Kidney glomerular epithelial cell (primary cell): ENCODE measurements at regions not wholly inside any gene's neighbourhood (a gene's known extent, or its start where the extent isn't known, plus 50 kb on each side); places are given as distances from the start of the nearest gene placed in this dataset.
"Not testable (repeated sequence)": the region's sequence is repeated elsewhere in the genome, so short reads cannot be mapped to it uniquely, and the experiment has no call there.

Experiments used
- DNase-seq: peaks from one replicate; lab custom pipeline; 2025; lab: John Stamatoyannopoulos, UW

DNA sequence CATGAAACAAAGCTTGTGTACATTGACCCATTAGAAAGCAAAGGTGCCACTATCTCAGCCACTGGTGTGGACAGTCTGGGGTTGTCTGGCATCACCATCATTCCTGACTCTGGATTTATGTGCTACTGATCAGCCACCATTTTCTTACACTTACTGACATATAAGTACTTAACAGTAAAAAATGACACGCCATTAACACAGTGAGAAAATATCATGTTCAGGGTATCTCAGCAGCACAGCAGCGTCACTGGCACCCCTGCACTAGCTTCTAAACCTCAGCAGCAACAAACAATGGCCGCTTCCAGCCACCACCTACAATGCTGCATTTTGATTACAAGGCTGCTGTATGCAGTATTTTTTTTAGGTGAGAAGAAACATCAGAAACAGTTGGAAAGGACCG is 253.4 kb upstream of the HDAC4 start:
- no peak for DNase-seq

DNA sequence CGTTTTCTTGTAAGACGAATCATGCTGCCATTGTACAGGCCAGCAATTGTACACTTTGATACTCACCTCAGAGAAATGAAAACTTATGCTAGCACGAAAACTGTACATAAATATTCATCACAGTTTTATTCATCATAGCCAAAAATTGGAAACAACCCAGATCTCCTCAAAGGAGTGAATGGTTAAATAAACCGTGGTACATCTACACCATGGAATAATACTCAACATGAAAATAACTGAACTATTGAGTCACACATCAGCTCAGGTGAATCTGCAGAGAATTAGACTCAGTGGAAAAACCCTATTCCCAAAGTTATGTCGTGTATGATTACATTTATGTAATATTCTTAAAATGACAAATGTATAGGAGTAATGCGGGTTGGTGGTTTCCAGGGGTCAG is 251.0 kb upstream of the HDAC4 start:
- DNase-seq: no peak

DNA sequence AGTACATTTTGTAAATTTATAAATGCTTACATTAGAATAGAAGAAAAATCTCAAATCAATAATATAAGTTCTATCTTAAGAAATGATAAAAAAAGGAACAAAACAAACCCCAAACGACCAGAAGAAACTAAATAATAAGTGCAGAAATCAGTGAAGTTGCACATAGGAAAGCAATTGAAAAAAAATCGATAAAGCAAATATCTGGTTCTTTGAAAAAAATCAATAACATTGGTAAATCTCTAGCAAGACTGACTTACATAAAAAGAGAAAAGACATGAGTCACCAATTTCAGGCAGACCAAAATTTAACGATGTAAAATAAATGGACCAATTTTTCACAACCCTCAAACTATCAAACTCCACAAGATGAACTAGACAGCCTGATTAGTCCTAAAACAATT is 249.9 kb upstream of the HDAC4 start:
- DNase-seq: no peak

DNA sequence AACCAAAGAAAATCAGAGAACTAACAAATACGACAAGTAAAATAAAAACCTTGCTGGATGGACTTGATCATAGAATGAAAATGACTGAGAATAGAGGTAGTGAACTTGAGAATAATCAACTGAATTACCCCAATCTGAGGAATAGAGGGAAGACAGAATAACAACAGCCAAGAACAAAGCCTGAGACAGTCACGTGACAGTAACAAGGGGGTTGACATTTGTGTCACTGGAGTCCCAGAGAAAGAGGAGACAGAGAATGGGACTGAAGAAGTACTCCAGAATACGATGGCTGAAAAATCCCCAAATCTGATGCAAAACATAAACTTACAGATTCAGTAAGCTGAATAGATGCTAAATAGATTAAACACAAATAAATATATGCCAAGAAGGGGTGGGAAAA is 248.5 kb upstream of the HDAC4 start:
- no peak for DNase-seq

DNA sequence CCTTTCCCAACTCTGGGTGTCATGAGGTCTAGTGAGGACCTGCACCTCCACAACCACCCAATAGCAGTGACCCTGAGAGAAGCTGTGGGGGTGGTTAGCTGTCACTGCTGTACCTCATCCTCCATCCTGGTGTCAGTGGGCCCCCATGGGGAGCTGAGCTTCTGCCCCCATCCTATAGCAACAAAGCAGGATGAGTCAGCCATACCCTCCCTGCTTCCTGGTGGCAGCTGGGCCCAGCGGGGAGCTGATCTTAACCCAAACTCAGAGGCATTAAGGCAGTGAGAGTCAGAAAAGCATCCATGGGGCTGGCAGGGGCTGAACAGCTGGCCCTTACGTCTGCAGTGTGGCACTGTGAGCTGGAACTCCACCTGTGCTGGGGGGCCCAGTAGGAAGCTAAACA is 247.8 kb upstream of the HDAC4 start:
- no peak for DNase-seq

DNA sequence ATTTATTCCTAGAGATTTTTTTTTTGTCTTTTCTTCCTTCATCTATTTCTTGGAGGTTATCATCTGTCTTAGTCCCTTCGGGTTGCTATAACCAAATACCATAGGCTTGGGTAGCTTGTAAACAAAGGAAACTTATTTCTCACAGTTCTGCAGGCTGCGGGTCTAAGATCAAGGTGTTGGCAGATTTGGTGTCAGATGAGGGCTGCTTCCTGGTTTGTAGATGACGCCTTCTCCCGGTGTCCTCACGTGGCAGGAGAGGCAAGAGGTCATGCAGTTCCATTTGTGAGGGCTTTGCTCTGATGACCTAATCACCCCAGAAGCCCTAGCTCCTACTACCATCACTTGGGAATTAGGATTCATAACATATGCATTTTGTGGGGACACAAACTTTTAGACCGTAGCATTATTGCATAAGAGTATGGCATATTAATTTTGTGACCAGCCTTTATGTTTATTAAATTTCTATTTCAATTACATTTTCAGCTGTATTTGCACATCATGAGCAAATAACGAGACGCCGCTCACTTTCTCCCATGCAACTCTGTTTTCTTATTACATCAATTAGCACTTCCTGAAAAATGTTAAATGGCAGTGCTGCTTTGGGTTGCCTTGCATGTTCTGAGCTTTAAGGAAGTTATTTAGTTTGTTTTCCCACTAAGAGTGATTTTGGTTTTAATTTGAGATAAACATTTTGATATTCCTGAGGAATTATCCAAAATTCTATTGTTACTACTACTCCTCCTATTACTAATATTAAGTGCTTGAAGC is 246.4 kb upstream of the HDAC4 start:
- DNase-seq: no peak

DNA sequence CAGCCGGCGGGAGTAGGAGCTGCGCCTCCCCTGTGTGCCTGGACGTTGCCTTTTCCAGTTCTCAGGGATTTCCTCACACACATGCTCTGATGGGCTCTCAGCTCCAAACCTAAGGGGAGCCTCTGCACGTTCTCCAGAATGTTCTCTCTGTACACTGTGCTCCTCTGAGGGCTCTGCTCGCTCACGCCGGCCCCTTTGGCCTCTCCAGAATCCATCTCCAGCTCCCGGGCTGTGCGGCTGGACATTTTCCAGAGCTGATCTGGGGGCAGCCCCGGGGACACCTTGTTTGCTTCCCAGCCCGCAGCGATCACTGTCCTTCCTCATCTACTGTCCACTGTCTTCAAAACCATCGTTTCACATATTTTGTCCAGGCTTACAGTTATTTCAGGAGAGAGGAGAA is 245.4 kb upstream of the HDAC4 start:
- DNase-seq: no peak

DNA sequence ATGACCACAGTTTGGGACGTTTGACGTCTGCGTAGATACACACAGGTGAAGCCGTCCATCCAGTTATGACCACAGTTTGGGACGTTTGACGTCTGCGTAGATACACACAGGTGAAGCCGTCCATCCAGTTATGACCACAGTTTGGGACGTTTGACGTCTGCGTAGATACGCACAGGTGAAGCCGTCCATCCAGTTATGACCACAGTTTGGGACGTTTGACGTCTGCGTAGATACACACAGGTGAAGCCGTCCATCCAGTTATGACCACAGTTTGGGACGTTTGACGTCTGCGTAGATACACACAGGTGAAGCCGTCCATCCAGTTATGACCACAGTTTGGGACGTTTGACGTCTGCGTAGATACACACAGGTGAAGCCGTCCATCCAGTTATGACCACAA is 243.8 kb upstream of the HDAC4 start:
- DNase-seq: not testable (repeated sequence)

DNA sequence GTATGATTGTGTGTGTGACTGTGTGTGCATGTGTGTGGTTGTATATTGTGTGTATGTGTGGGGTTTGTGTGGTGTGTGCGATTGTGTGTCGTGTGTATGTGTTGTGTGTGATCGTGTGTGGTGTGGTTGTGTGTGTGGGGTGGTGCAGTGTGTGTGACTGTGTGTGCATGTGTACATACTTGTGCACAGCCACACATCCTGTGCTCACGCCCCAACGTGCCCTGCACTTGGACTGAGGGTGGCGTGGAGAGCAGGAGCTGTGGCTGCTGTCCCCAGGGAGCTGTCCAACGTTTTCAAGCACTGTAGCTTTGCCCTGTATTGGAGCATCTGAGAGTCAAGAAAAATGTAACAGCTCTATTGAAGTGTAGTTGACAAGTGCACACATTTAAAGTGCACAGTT is 243.2 kb upstream of the HDAC4 start:
- no peak for DNase-seq

DNA sequence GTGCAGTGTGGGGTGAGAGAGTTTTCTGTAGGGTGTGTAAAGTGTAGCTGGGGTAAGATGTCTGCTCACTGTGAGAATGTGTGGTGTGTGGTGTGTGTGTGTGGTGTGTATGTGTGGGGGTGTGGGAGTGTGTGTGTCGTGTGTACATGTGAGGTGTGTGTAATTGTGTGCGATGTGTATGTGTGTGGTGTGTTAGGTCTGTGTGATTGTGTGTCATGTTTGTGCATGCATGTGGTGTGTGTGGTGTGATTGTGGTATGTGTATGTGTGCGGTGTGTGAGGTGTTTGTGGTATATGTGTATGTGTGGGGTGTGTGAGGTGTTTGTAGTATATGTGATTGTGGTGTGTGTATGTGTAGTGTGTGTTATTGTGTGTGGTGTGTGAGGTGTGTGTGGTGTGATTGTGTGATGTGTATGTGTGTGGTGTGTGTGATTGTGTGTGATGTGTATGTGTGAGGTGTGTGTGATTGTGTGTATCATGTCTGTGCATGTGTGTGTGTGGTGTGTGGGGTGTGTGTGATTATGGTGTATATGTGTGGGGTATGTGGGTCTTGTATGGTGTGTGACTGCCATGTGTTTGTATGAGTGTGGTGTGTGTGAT is 241.7 kb upstream of the HDAC4 start:
- DNase-seq: no peak

DNA sequence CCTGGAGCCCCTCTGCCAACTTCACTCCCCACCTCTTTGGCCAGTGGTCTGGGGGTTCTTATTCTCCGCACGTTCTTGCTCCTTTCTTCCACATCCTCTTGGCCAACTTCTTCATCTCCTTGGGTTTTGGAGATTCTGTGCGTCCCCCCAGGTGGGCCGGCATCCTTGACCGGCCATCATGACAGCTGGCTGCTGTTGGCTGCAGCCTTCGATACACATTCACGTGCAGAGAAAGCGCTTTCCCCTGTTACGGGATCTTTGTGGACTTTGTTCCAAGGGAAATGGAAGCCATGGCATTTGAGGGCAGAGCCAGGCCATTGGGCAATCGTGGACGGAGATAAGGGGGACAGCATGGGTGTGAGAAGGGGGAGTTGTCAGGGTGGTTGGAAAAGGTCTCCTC is 241.1 kb upstream of the HDAC4 start:
- DNase-seq: not testable (repeated sequence)

DNA sequence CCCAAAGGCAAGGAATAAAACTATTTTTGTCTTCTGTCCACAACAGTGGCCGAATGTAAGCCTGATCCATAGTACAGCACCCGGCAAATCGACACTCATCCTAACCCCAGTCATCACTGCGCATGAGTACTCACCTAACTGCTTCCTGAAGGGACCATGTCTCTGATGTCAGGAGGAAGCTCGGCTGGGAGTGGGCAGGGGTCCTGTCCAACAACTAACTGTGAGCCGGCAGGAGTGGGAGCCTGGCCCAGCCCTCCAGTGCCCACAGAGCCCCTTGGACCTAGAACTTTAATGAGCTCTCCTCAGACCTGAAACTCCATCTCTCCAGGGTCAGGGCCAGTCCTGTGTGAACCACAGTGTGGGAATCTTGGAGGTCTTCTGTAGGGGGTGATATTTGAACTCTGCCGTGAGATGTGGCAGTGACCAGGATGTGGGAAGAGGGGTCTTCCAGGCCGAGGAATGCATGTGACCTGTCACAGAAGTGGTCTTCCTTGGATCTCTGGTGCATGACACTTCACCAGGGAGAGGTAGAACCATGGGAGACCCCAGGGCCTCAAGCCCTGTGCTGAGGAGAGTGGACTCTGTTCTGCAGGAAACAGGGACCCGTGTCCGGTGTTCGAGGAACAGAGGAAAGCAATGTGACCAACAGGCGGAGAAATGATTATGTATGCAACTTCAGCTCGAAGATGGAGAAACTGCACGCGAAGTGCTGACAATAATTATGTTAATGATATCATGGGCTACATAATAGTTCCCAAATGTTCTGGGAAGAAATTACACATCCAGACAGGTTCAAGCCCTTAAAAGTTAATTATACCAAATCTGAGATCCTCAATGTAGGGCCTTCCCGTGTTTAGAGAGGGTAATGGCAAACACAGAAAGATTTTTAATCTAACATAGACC is 240.1 kb upstream of the HDAC4 start:
- DNase-seq: no peak

DNA sequence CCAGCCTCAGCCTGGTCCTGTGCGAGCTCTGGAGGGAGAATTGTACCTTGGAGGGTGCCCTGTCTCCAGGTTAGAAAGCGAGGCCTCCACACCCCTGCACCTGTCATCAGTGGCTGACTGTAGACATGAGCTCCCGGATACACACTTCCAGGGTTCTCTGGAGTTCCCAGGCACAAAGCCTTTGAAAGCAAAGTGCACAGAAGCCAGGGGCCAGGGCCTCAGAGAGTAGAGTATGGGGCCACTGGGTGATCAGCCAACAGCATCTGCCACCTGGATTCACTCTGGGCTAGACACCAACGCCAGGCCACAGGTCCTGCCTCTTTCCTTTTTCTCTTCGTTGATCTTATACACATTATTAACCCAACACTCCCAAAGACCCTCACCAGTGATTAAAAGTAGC is 239.4 kb upstream of the HDAC4 start:
- no peak for DNase-seq

DNA sequence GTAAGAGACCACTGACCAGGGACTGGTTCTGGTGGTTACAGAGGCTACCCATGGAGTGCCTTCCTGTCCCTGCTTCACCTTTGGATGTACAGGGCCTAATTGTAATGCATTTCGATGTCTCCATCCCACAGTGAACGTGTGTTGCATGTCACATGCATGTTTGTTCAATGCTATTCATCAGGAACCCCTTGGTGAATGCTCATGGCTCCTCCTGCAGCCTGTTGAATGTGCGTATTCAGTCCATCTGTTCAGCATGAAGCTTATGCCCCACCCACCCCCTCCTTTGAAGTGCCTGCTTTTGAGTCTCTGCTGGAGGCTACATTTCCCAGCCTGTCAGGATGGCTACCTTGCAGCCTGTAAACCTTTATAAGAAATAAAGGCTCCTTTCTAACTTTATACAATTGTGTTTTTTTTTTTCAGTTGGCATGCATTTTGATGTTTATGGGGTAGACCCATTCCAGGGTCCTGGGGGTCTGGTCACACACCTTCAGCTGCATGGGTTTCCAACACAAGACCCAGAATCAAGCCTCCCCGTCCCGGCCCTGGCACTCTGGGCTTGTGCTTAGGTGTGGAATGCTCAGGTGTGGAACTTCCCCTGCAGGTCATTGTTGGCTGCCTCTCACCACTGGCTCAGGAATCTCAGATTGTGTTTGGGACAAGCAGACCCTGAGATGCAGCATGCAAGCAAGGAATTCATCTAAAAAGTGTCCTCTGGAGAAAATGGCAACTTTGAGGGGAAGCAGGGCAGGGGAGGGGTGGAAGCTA is 238.8 kb upstream of the HDAC4 start:
- no peak for DNase-seq

DNA sequence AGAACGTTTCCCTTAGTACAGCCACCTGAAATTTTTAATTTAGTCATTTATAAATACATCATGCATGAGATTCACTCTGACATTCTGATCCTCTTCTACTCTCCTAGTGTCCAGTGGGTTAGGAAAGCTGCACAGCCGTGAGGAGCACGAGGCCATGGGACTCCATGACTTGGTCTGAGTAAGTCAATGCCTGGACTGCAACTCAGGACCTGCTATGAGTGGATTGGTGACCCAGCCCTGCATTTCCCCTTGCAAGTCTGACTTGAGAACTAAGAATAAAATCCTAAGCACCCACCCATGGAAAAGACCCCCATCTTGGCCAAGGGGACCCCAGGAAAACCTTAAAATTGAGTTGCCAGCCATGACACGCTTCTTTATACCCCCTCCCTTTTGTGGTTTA is 237.6 kb upstream of the HDAC4 start:
- DNase-seq: no peak

DNA sequence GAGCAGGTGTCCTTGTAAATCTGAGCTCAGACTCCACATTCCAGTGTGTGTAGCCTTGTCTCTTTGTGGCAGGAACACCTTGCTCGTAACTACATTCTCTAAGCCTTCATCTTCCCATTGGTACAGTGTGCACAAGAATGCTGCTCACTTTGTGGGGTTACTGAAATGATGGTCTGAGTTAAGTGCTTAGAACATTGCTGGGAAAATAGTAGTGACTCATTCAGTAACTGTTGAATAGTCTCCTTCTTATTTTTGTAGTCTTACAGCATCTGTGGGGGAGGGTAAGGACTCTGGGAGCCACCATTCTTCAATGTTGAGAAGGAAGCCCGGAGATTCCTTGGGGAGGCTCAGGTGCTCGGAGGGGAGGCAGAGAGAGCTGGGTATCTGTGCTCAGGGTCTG is 236.0 kb upstream of the HDAC4 start:
- DNase-seq: no peak

DNA sequence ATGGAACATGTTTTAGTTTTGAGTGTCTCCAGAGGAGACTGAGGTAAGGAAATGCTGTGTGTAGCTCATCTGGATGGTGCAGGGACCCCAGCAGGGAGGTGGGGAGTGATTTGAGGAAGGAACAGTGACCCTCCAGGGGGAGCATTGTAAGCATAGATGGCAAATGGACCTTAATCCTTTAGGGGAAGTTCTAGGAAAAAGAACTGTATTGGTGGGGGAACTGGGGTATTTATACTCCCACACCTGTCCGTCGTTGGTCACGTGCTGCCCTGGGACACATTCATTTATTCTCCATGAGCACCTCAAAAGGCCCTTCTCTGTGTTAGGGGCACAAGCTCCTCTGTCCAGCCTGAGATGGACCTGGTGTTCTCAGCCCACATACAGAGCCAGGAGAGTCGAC is 233.9 kb upstream of the HDAC4 start:
- no peak for DNase-seq

DNA sequence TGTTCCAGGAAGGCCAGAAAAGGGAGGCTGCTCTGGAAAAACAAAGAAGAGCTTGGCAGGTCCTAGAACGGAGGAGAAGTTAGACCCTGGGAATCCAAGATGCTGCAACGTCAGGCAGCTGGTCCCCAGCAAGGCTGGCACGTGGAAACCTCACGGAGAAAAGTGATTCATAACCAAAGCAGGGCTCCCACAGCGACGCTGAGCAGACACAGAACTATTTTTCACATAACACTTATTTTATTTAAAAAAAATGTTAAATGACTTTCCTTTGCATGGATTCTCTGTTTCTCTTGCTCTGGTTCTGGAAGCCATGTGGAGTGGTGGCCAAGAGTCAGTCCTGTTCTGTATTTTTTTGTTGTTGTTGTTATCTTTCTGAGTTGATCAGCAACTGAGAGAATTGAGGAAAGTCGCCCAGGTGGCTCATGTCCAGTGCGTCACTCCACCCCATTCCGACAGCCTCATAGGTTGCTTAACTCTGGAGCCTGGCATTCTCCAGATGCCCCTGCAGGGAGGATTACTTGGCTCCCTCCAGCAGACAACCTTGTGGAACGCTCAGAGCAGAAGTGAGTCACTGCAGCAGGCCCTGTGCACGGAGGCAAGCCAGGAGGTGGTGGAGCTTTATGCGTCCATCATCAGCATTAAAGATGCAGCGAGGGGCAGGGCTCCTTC is 229.9 kb upstream of the HDAC4 start:
- DNase-seq: no peak

DNA sequence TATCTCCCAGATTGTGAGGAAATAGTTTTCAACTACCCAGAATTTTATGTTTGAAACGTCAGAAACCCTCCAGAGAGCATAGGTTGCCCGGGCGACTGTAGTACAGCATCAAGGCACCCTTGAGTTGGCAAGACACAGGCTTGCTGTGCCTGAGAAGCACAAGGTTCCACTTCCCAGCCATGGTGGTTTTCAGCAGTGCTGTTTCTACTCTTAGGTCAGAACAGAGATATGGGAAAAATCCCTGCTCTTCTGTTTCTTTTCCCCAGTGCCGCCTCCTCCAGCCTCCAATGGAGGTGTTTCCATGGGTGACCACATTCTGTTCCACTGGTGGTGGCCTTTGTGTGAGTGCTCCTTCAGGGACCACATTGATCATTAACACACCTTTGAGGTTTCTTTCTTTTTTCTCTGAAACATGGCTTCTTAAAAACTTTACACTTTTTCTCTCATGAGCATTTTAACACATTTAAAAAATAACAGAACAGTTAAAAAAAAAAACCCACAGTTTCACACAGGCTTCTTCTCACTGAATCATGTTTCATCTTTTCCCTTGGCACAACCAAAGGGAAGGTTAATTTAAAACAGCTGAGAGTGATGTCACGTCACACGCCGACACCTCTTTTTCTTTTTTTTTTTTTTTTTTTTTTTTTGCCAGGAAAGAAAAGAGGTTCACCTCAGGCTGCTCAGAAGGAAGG is 229.3 kb upstream of the HDAC4 start:
- DNase-seq: no peak

DNA sequence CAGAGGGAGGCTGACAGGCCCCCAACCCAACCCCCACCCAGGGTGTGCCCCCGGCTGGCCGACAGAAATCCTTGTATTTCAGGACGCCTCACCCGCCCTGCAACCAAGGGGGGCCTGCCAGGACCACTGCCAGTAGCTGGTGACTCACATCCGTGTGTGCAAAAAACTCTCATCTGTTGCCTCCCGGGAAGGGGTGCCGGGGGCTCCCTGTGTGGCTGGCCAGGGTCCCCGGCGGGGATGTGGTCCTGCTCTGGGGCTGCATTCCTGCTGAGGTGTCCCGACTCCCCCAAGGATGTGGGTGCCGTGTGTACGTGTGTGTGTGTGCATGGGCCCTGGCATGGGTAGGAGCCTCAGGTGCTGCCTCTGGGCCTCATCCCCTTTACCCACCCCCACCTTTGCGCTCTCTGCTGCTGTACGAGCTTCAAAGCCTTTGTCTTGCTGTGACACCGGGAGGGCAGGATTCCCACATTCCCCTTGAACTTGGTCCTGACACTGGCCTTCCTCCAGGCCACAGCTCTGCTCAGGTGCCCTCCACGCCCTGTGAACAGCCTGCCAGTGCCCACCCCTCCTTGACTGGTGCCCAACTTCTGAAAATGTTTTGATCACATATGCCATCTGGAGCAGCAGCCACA is 226.3 kb upstream of the HDAC4 start:
- no peak for DNase-seq
